Left ventricle myocardium inferior (tissue), 1 donor: ENCODE measurements at regions not wholly inside any gene's neighbourhood (a gene's known extent, or its start where the extent isn't known, plus 50 kb on each side); places are given as distances from the start of the nearest gene placed in this dataset.

Experiments used
- DNase-seq: peaks from one replicate; pipeline ENCODE4 v3.0.0-alpha.2; 2020
- H3K27ac ChIP-seq: fragments of 200-600 bp; replicated peaks from 2 replicates; pipeline ENCODE4 v1.8.0; 2021
- H3K27me3 ChIP-seq: fragments of 200-600 bp; 2 replicates; pipeline ENCODE4 v1.8.0; 2021; ENCODE audit warnings: low read depth
- H3K36me3 ChIP-seq: fragments of 200-600 bp; 2 replicates; pipeline ENCODE4 v1.8.0; 2021
- H3K4me1 ChIP-seq: fragments of 200-600 bp; 2 replicates; pipeline ENCODE4 v1.8.0; 2021
- H3K4me3 ChIP-seq: fragments of 200-600 bp; 2 replicates; pipeline ENCODE4 v1.8.0; 2021; ENCODE audit warnings: mild to moderate bottlenecking, moderate library complexity
- H3K9me3 ChIP-seq: fragments of 200-600 bp; replicated peaks from 2 replicates; pipeline ENCODE4 v1.8.0; 2021
- intact Hi-C: fragments of 100-400 bp; cut with micrococcal nuclease; formaldehyde crosslinking; loops from one replicate; pipeline ENCODE4 v1.11.0; 2022
- TF ChIP-seq, protein P1 (sequence below): fragments of 200-600 bp; IDR thresholded peaks from 2 replicates; pipeline ENCODE4 v1.8.0; 2021; ENCODE audit warnings: antibody characterized with exemption, mild to moderate bottlenecking, borderline replicate concordance
- donor health status: DM: no; HTN: yes; CAD: no; lungs with severe emphysema.

- DNase-seq = no peak
- H3K27me3 ChIP-seq = peaks cover 5% of the 10 kb centered on the region
- H3K9me3 ChIP-seq = peaks cover 9% of the 10 kb centered on the region
- TF ChIP-seq, protein P1, sequence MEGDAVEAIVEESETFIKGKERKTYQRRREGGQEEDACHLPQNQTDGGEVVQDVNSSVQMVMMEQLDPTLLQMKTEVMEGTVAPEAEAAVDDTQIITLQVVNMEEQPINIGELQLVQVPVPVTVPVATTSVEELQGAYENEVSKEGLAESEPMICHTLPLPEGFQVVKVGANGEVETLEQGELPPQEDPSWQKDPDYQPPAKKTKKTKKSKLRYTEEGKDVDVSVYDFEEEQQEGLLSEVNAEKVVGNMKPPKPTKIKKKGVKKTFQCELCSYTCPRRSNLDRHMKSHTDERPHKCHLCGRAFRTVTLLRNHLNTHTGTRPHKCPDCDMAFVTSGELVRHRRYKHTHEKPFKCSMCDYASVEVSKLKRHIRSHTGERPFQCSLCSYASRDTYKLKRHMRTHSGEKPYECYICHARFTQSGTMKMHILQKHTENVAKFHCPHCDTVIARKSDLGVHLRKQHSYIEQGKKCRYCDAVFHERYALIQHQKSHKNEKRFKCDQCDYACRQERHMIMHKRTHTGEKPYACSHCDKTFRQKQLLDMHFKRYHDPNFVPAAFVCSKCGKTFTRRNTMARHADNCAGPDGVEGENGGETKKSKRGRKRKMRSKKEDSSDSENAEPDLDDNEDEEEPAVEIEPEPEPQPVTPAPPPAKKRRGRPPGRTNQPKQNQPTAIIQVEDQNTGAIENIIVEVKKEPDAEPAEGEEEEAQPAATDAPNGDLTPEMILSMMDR = no peak
- intact Hi-C loops = no loop called here
- no peaks in the 10 kb centered on the region for H3K36me3 ChIP-seq
- no peak overlapping the region for H3K4me3 ChIP-seq
- no peak overlapping the region for H3K27ac ChIP-seq
- no peaks in the 10 kb centered on the region for H3K4me1 ChIP-seq
Measured at GRCh38 chr3:189477614-189478013, 153.6 kb upstream of the TP63 start.

- H3K9me3 ChIP-seq = peaks cover 21% of the 10 kb centered on the region
- H3K36me3 ChIP-seq = no peaks in the 10 kb centered on the region
- TF ChIP-seq, protein P1 = no peak
- peaks cover 30% of the 10 kb centered on the region for H3K27me3 ChIP-seq
- no peaks in the 10 kb centered on the region for H3K4me1 ChIP-seq
- no peak for DNase-seq
- no peak overlapping the region for H3K27ac ChIP-seq
- no peak overlapping the region for H3K4me3 ChIP-seq
- intact Hi-C loops = no loop called here
Measured at GRCh38 chr3:189486556-189486955, 144.6 kb upstream of the TP63 start.

DNA sequence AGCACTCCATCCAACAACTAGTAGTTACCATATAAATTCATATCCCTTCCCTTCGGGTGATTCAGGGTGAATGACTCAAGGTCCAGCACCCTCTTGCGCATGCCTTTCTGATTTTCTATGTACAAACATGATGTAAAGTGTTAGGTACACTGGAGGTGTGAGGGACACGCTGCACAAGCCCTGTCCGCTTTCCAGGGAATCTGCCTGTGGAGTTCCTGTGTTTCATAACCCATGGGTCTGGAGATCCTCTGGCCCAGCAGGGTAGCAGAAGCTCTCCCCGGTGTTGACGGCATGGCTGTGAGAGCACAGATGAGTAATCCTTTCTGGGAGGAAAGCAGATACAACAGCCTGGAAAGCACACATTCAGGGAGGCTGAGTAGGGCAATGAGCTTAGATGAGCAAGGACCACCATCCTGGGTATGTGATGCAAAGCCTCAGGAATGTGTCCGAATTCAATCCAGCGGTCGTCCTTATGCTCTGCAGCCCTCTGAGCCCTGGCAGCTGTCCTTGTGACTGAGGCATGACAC is 142.9 kb upstream of the TP63 start:
- Histone ChIP-seq H3K4me3 (no peak overlapping the region), H3K9me3 (peaks cover 13% of the 10 kb centered on the region), H3K27me3 (peaks cover 36% of the 10 kb centered on the region), H3K36me3 (no peaks in the 10 kb centered on the region), H3K27ac (no peak overlapping the region), H3K4me1 (no peaks in the 10 kb centered on the region)
- intact Hi-C loops = no loop called here
- no peak for DNase-seq
- TF ChIP-seq, protein P1 = no peak

DNA sequence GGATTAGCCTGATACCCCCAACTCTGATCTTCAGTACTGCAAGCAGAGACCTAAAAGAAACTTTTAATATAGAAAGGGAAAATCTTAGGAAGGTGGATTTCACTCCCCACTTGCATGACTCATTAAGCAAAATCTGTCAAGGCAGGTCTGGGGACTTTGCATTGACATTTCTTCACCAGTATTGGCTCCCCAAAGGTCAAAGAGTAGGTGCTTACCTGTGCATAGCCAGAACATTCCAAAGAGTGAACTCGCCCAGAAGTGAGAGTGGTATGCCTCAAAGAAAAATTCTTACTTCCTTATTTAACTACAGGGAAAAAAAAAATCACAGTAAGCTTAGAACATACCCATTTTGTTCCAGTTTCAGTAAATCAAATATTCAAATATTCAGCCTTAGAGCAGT is 140.9 kb upstream of the TP63 start:
- TF ChIP-seq, protein P1 = no peak
- no peak overlapping the region for H3K4me3 ChIP-seq
- no peaks in the 10 kb centered on the region for H3K36me3 ChIP-seq
- intact Hi-C loops = no loop called here
- H3K27me3 ChIP-seq = peaks cover 36% of the 10 kb centered on the region
- DNase-seq = no peak
- no peak overlapping the region for H3K27ac ChIP-seq
- peaks cover 4% of the 10 kb centered on the region for H3K9me3 ChIP-seq
- H3K4me1 ChIP-seq = no peaks in the 10 kb centered on the region

- H3K27me3 ChIP-seq = peaks cover 36% of the 10 kb centered on the region
- H3K4me3 ChIP-seq = no peak overlapping the region
- H3K27ac ChIP-seq = no peak overlapping the region
- intact Hi-C loops = no loop called here
- TF ChIP-seq, protein P1 = no peak
- H3K4me1 ChIP-seq = no peaks in the 10 kb centered on the region
- no peak for DNase-seq
- no peaks in the 10 kb centered on the region for H3K36me3 ChIP-seq
- peaks cover under 1% of the 10 kb centered on the region for H3K9me3 ChIP-seq
Measured at GRCh38 chr3:189490749-189491148, 140.4 kb upstream of the TP63 start.
